BE2C (cell line): ENCODE measurements at regions not wholly inside any gene's neighbourhood (a gene's known extent, or its start where the extent isn't known, plus 50 kb on each side); places are given as distances from the start of the nearest gene placed in this dataset.

Source experiments
- DNase-seq: peaks from one replicate; pipeline ENCODE4 v3.0.0-alpha.2; 2020
- H3K27me3 ChIP-seq: fragments of 250-450 bp; sonication (Bioruptor Pico); 2 replicates; pipeline ENCODE4 v1.5.1; 2020; ENCODE audit warnings: mild to moderate bottlenecking
- H3K36me3 ChIP-seq: fragments of 250-450 bp; sonication (Bioruptor Pico); 2 replicates; pipeline ENCODE4 v1.5.1; 2020; ENCODE audit warnings: mild to moderate bottlenecking
- H3K4me1 ChIP-seq: fragments of 250-450 bp; sonication (Bioruptor Pico); 2 replicates; pipeline ENCODE4 v1.5.1; 2020
- H3K4me3 ChIP-seq: 2 replicates; pipeline ENCODE4 v1.5.1; 2011; ENCODE audit warnings: low read depth, low read length
- H3K9me3 ChIP-seq: fragments of 250-450 bp; sonication (Bioruptor Pico); 2 replicates; pipeline ENCODE4 v1.5.1; 2020
- CTCF ChIP-seq: IDR thresholded peaks from 2 replicates; pipeline ENCODE4 v1.5.1; 2012; ENCODE audit warnings: mild to moderate bottlenecking, low read depth, low read length

GRCh38 chr12:20174528-20175175, 193.7 kb upstream of the PDE3A start:
- no peak for DNase-seq
- Histone ChIP-seq H3K4me3 (no peak overlapping the region), H3K27me3 (no peaks in the 10 kb centered on the region), H3K36me3 (no peaks in the 10 kb centered on the region), H3K9me3 (no peaks in the 10 kb centered on the region), H3K4me1 (no peaks in the 10 kb centered on the region)
- TF ChIP-seq CTCF: no peak

GRCh38 chr12:20175704-20176388, 192.5 kb upstream of the PDE3A start:
- H3K36me3 ChIP-seq: no peaks in the 10 kb centered on the region
- H3K4me3 ChIP-seq: no peak overlapping the region
- H3K4me1 ChIP-seq: no peaks in the 10 kb centered on the region
- H3K9me3 ChIP-seq: no peaks in the 10 kb centered on the region
- DNase-seq: no peak
- H3K27me3 ChIP-seq: no peaks in the 10 kb centered on the region
- no peak for TF ChIP-seq CTCF

GRCh38 chr12:20181416-20182180, 186.7 kb upstream of the PDE3A start:
- Histone ChIP-seq H3K4me1 (no peaks in the 10 kb centered on the region), H3K9me3 (no peaks in the 10 kb centered on the region), H3K36me3 (no peaks in the 10 kb centered on the region), H3K27me3 (no peaks in the 10 kb centered on the region), H3K4me3 (no peak overlapping the region)
- no peak for TF ChIP-seq CTCF
- DNase-seq: no peak

GRCh38 chr12:20183563-20183962, 184.8 kb upstream of the PDE3A start:
- no peak for TF ChIP-seq CTCF
- no peak for DNase-seq
- no peak overlapping the region for H3K4me3 ChIP-seq
- no peaks in the 10 kb centered on the region for H3K36me3 ChIP-seq
- no peaks in the 10 kb centered on the region for H3K9me3 ChIP-seq
- H3K4me1 ChIP-seq: no peaks in the 10 kb centered on the region
- H3K27me3 ChIP-seq: no peaks in the 10 kb centered on the region

- TF ChIP-seq CTCF: no peak
- H3K4me3 ChIP-seq: no peak overlapping the region
- H3K27me3 ChIP-seq: no peaks in the 10 kb centered on the region
- H3K4me1 ChIP-seq: no peaks in the 10 kb centered on the region; the same call in 1 of the 2 replicates
- no peak for DNase-seq
- H3K9me3 ChIP-seq: no peaks in the 10 kb centered on the region
- no peaks in the 10 kb centered on the region for H3K36me3 ChIP-seq
Observed at GRCh38 chr12:20184514-20184913, 183.8 kb upstream of the PDE3A start.

- no peaks in the 10 kb centered on the region for H3K36me3 ChIP-seq
- no peaks in the 10 kb centered on the region for H3K9me3 ChIP-seq
- no peak for TF ChIP-seq CTCF
- no peak for DNase-seq
- no peaks in the 10 kb centered on the region for H3K27me3 ChIP-seq
- no peaks in the 10 kb centered on the region; the same call in 1 of the 2 replicates for H3K4me1 ChIP-seq
- no peak overlapping the region for H3K4me3 ChIP-seq
Observed at GRCh38 chr12:20187456-20187855, 180.9 kb upstream of the PDE3A start.
